IMR-90 (cell line): ENCODE measurements at regions not wholly inside any gene's neighbourhood (a gene's known extent, or its start where the extent isn't known, plus 50 kb on each side); places are given as distances from the start of the nearest gene placed in this dataset.

Experiments used
- ATAC-seq: fragments of 200-7000 bp; cut with Tn5 transposase; 2 replicates; pipeline ENCODE4 v1.9.1; 2020; ENCODE audit warnings: low read depth, mild to moderate bottlenecking, moderate library complexity
- BruUV-seq: library from RNA; stranded (reverse); fragments of 400-500 nt; replicated peaks from 2 replicates; lab custom pipeline; 2021; lab: Mats Ljungman, UMichigan
- CTCF ChIA-PET: fragments of 300-600 bp; formaldehyde crosslinking; extraction: SDS; loops from one replicate; lab custom pipeline; 2021; ENCODE audit warnings: antibody characterized with exemption; lab: Yijun Ruan, JAX
- POLR2A ChIA-PET: fragments of 300-600 bp; sonication (Branson Sonifier 250); formaldehyde crosslinking; loops from one replicate; lab custom pipeline; 2022; ENCODE audit warnings: antibody characterized with exemption; ENCODE audit not compliant: unreplicated experiment; lab: Charles Lee
- DNase-seq: peaks from one replicate; pipeline ENCODE4 v3.0.0; 2013
- H2AFZ ChIP-seq: replicated peaks from 2 replicates; pipeline ENCODE3; 2013; ENCODE audit warnings: low read length, mild to moderate bottlenecking; ENCODE audit not compliant: poor library complexity
- H2AK5ac ChIP-seq: 2 replicates; pipeline ENCODE4 v1.6.1; 2013; ENCODE audit warnings: low read depth, low read length, inconsistent platforms
- H2AK9ac ChIP-seq: replicated peaks from 2 replicates; pipeline ENCODE3; 2013; ENCODE audit warnings: mild to moderate bottlenecking, low read depth, low read length, moderate library complexity; ENCODE audit not compliant: poor library complexity
- H2BK120ac ChIP-seq: 2 replicates; pipeline ENCODE4 v1.6.1; 2013; ENCODE audit warnings: low read depth, low read length, inconsistent platforms
- H2BK15ac ChIP-seq: 3 replicates; pipeline ENCODE4 v1.6.1; 2013; ENCODE audit warnings: low read depth, low read length, inconsistent platforms
- H2BK20ac ChIP-seq: 2 replicates; pipeline ENCODE4 v1.6.1; 2013; ENCODE audit warnings: low read depth, mild to moderate bottlenecking, inconsistent platforms, low read length, moderate library complexity
- H2BK5ac ChIP-seq: 2 replicates; pipeline ENCODE4 v1.6.1; 2013; ENCODE audit warnings: mild to moderate bottlenecking, low read depth, low read length, inconsistent platforms; ENCODE audit not compliant: poor library complexity, severe bottlenecking
- H3K14ac ChIP-seq: replicated peaks from 2 replicates; pipeline ENCODE4 v1.6.1; 2013; ENCODE audit warnings: low read depth, low read length, inconsistent platforms
- H3K18ac ChIP-seq: 2 replicates; pipeline ENCODE4 v1.6.1; 2013; ENCODE audit warnings: low read depth, low read length, control low read depth
- H3K23ac ChIP-seq: 2 replicates; pipeline ENCODE4 v1.6.1; 2013; ENCODE audit warnings: low read depth, low read length, inconsistent platforms
- H3K27ac ChIP-seq: 2 replicates; pipeline ENCODE4 v1.5.1; 2013; ENCODE audit warnings: mild to moderate bottlenecking, control low read depth, low read length; ENCODE audit not compliant: insufficient read depth
- H3K27me3 ChIP-seq: 2 replicates; pipeline ENCODE4 v1.6.1; 2013; ENCODE audit warnings: low read length; ENCODE audit not compliant: control insufficient read depth, insufficient read depth
- H3K36me3 ChIP-seq: 2 replicates; pipeline ENCODE4 v1.6.1; 2013; ENCODE audit warnings: low read length, mixed read lengths; ENCODE audit not compliant: control insufficient read depth, insufficient read depth
- H3K4ac ChIP-seq: 2 replicates; pipeline ENCODE4 v1.6.1; 2013; ENCODE audit warnings: low read depth, low read length, inconsistent platforms
- H3K4me1 ChIP-seq: 2 replicates; pipeline ENCODE4 v1.6.1; 2013; ENCODE audit warnings: low read length, mixed read lengths; ENCODE audit not compliant: control insufficient read depth, insufficient read depth
- H3K4me2 ChIP-seq: 2 replicates; pipeline ENCODE4 v1.6.1; 2013; ENCODE audit warnings: low read depth, mild to moderate bottlenecking, control low read depth, low read length, moderate library complexity
- H3K4me3 ChIP-seq: 2 replicates; pipeline ENCODE4 v1.5.1; 2013; ENCODE audit warnings: low read depth, mild to moderate bottlenecking, control low read depth, low read length, moderate library complexity; ENCODE audit not compliant: insufficient read depth
- H3K56ac ChIP-seq: 2 replicates; pipeline ENCODE4 v1.6.1; 2013; ENCODE audit warnings: low read length, inconsistent platforms; ENCODE audit not compliant: insufficient read depth; ENCODE audit errors: extremely low read depth
- H3K79me1 ChIP-seq, 2 experiments: 2 replicates each; pipeline ENCODE4 v1.6.1; 2013; ENCODE audit warnings: low read length in 2 of 2, inconsistent platforms in 1 of 2, low read depth in 1 of 2
- H3K9ac ChIP-seq: 2 replicates; pipeline ENCODE4 v1.6.1; 2013; ENCODE audit warnings: low read depth, low read length, control low read depth
- H3K9me1 ChIP-seq: 2 replicates; pipeline ENCODE4 v1.6.1; 2013; ENCODE audit warnings: low read length, inconsistent platforms; ENCODE audit not compliant: insufficient read depth
- H3K9me3 ChIP-seq: 2 replicates; pipeline ENCODE4 v1.6.1; 2013; ENCODE audit warnings: low read length; ENCODE audit not compliant: control insufficient read depth, insufficient read depth
- H4K20me1 ChIP-seq: 2 replicates; pipeline ENCODE4 v1.6.1; 2013; ENCODE audit warnings: low read length, inconsistent platforms; ENCODE audit not compliant: insufficient read depth
- H4K5ac ChIP-seq: 2 replicates; pipeline ENCODE4 v1.6.1; 2013; ENCODE audit warnings: mild to moderate bottlenecking, low read depth, low read length, control low read depth
- H4K8ac ChIP-seq, 2 experiments: 2 replicates each; pipeline ENCODE4 v1.6.1; 2013; ENCODE audit warnings: low read depth in 2 of 2, low read length in 2 of 2, control low read depth in 1 of 2, inconsistent platforms in 1 of 2
- H4K91ac ChIP-seq: 2 replicates; pipeline ENCODE4 v1.6.1; 2013; ENCODE audit warnings: low read depth, low read length, inconsistent platforms; ENCODE audit not compliant: insufficient read depth
- BHLHE40 ChIP-seq: fragments of 150-350 bp; IDR thresholded peaks from 2 replicates; pipeline ENCODE4 v1.6.1; 2016; ENCODE audit warnings: mild to moderate bottlenecking, low read depth, low read length
- CEBPB ChIP-seq: IDR thresholded peaks from 2 replicates; pipeline ENCODE4 v1.6.1; 2012; ENCODE audit warnings: low read depth, low read length, improper control_type of control experiment
- CHD1 ChIP-seq: IDR thresholded peaks from 2 replicates; pipeline ENCODE4 v1.6.1; 2012; ENCODE audit warnings: low read depth, low read length, improper control_type of control experiment
- FOS ChIP-seq: fragments of 150-350 bp; IDR thresholded peaks from 2 replicates; pipeline ENCODE4 v1.6.1; 2016; ENCODE audit warnings: low read depth, low read length
- MAFK ChIP-seq: IDR thresholded peaks from 2 replicates; pipeline ENCODE4 v1.6.1; 2012; ENCODE audit warnings: low read depth, low read length, improper control_type of control experiment
- MAZ ChIP-seq: IDR thresholded peaks from 2 replicates; pipeline ENCODE4 v1.6.1; 2012; ENCODE audit warnings: low read depth, mild to moderate bottlenecking, low read length, improper control_type of control experiment, moderate library complexity, borderline replicate concordance
- MXI1 ChIP-seq: IDR thresholded peaks from 2 replicates; pipeline ENCODE4 v1.6.1; 2012; ENCODE audit warnings: low read depth, mild to moderate bottlenecking, low read length, moderate library complexity, borderline replicate concordance
- NFE2L2 ChIP-seq: fragments of 150-350 bp; IDR thresholded peaks from 2 replicates; pipeline ENCODE4 v1.6.1; 2016; ENCODE audit warnings: low read depth, mild to moderate bottlenecking, low read length
- POLR2A ChIP-seq: IDR thresholded peaks from 2 replicates; pipeline ENCODE4 v1.6.1; 2012; ENCODE audit warnings: mild to moderate bottlenecking, low read depth, low read length
- RAD21 ChIP-seq: IDR thresholded peaks from 2 replicates; pipeline ENCODE4 v1.6.1; 2012; ENCODE audit warnings: low read length, improper control_type of control experiment
- RCOR1 ChIP-seq: IDR thresholded peaks from 2 replicates; pipeline ENCODE4 v1.6.1; 2012; ENCODE audit warnings: mild to moderate bottlenecking, low read length, improper control_type of control experiment; ENCODE audit not compliant: insufficient replicate concordance
- RFX5 ChIP-seq: IDR thresholded peaks from 2 replicates; pipeline ENCODE4 v1.8.0; 2012; ENCODE audit warnings: low read depth, mild to moderate bottlenecking, low read length, moderate library complexity
- SMC3 ChIP-seq: fragments of 150-350 bp; IDR thresholded peaks from 2 replicates; pipeline ENCODE4 v1.6.1; 2016; ENCODE audit warnings: low read depth, mild to moderate bottlenecking, antibody characterized with exemption, low read length, moderate library complexity
- WGBS, 2 experiments: methylation state at CpG; one replicate each; pipeline versions ENCODE4 v1.1.5 to v1.1.7; 2013; ENCODE audit warnings: missing lambda C conversion rate in 2 of 2; ENCODE audit not compliant: insufficient read length in 1 of 2; ENCODE audit errors: extremely low coverage in 2 of 2; 5-methylcytosine and 5-hydroxymethylcytosine counted together
- dilution Hi-C: fragments of 300-500 bp; cut with HindIII; formaldehyde crosslinking; loops from one replicate; pipeline ENCODE4 v1.14.3; 2018; ENCODE audit warnings: low sequenced_read_pairs; ENCODE audit not compliant: unreplicated experiment
- in situ Hi-C: fragments of 300-500 bp; cut with MboI; formaldehyde crosslinking; loops from 3 replicates; pipeline ENCODE4 v1.14.3; 2019; ENCODE audit warnings: low sequenced_read_pairs, inconsistent platforms, mixed read lengths
- intact Hi-C: fragments of 100-400 bp; cut with micrococcal nuclease; formaldehyde crosslinking; loops from 2 replicates; pipeline ENCODE4 v1.10.0; 2022
- TF ChIP-seq, protein P1 (sequence below): conservative IDR thresholded peaks from 2 replicates; pipeline ENCODE4 v1.5.1; 2012; ENCODE audit warnings: mild to moderate bottlenecking, low read depth, low read length, improper control_type of control experiment
- TF ChIP-seq, protein P2 (sequence below): fragments of 150-350 bp; IDR thresholded peaks from 2 replicates; pipeline ENCODE4 v1.6.1; 2017; ENCODE audit warnings: mild to moderate bottlenecking, antibody characterized with exemption, low read length, low read depth
- TF ChIP-seq, protein P3 (sequence below): fragments of 150-350 bp; IDR thresholded peaks from 2 replicates; pipeline ENCODE4 v1.6.1; 2016; ENCODE audit warnings: low read depth, mild to moderate bottlenecking, low read length, moderate library complexity, borderline replicate concordance

- 20% methylated on average over 1 of the region's 5 CpGs; no CpG with 5 or more reads in 1 of the 2 experiments for WGBS, 2 experiments
These were observed 313.9 kb upstream of the CTNNB1 start for GRCh38 chr3:40885430-40885829.

More at GRCh38 chr3:40885430-40885829, 313.9 kb upstream of the CTNNB1 start:
- Histone ChIP-seq H4K8ac (no peak overlapping the region), H4K5ac (no peak overlapping the region), H3K4ac (no peak overlapping the region), H3K18ac (no peak overlapping the region), H3K4me1 (no peaks in the 10 kb centered on the region), H3K23ac (no peak overlapping the region), H3K9ac (no peak overlapping the region), H3K36me3 (no peaks in the 10 kb centered on the region), H3K4me3 (no peak overlapping the region), H3K56ac (no peak overlapping the region), H4K20me1 (no peaks in the 10 kb centered on the region), H3K27me3 (no peaks in the 10 kb centered on the region), H2BK120ac (no peak overlapping the region), H3K79me1 (no peaks in the 10 kb centered on the region), H3K9me1 (no peaks in the 10 kb centered on the region), H2AK9ac (no peak overlapping the region), H2BK5ac (no peak overlapping the region), H2AFZ (no peak overlapping the region), H2BK15ac (no peak overlapping the region), H3K9me3 (peaks cover 7% of the 10 kb centered on the region), H2BK20ac (no peak overlapping the region), H3K14ac (no peak overlapping the region), H4K91ac (no peak overlapping the region), H3K27ac (no peak overlapping the region), H2AK5ac (no peak overlapping the region), H3K4me2 (no peak overlapping the region)
- POLR2A ChIA-PET: no interaction called here
- CTCF ChIA-PET: no interaction called here
- TF ChIP-seq RAD21 (no peak), RFX5 (no peak), MAFK (no peak), FOS (no peak), CEBPB (no peak), SMC3 (no peak), RCOR1 (no peak), CHD1 (no peak), POLR2A (no peak), MXI1 (no peak), NFE2L2 (no peak), MAZ (no peak), BHLHE40 (no peak)
- TF ChIP-seq, protein P1, sequence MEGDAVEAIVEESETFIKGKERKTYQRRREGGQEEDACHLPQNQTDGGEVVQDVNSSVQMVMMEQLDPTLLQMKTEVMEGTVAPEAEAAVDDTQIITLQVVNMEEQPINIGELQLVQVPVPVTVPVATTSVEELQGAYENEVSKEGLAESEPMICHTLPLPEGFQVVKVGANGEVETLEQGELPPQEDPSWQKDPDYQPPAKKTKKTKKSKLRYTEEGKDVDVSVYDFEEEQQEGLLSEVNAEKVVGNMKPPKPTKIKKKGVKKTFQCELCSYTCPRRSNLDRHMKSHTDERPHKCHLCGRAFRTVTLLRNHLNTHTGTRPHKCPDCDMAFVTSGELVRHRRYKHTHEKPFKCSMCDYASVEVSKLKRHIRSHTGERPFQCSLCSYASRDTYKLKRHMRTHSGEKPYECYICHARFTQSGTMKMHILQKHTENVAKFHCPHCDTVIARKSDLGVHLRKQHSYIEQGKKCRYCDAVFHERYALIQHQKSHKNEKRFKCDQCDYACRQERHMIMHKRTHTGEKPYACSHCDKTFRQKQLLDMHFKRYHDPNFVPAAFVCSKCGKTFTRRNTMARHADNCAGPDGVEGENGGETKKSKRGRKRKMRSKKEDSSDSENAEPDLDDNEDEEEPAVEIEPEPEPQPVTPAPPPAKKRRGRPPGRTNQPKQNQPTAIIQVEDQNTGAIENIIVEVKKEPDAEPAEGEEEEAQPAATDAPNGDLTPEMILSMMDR: no peak
- TF ChIP-seq, protein P2, sequence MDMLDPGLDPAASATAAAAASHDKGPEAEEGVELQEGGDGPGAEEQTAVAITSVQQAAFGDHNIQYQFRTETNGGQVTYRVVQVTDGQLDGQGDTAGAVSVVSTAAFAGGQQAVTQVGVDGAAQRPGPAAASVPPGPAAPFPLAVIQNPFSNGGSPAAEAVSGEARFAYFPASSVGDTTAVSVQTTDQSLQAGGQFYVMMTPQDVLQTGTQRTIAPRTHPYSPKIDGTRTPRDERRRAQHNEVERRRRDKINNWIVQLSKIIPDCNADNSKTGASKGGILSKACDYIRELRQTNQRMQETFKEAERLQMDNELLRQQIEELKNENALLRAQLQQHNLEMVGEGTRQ: no peak
- TF ChIP-seq, protein P3, sequence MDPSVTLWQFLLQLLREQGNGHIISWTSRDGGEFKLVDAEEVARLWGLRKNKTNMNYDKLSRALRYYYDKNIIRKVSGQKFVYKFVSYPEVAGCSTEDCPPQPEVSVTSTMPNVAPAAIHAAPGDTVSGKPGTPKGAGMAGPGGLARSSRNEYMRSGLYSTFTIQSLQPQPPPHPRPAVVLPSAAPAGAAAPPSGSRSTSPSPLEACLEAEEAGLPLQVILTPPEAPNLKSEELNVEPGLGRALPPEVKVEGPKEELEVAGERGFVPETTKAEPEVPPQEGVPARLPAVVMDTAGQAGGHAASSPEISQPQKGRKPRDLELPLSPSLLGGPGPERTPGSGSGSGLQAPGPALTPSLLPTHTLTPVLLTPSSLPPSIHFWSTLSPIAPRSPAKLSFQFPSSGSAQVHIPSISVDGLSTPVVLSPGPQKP: no peak
- in situ Hi-C loops (no loop called here), intact Hi-C loops (no loop called here), dilution Hi-C loops (no loop called here)
- DNase-seq (no peak), ATAC-seq (no peak)
- BruUV-seq: no TSS peak
